ENCODE measurements at regions not wholly inside any gene's neighbourhood (a gene's known extent, or its start where the extent isn't known, plus 50 kb on each side); places are given as distances from the start of the nearest gene placed in this dataset.

DNA sequence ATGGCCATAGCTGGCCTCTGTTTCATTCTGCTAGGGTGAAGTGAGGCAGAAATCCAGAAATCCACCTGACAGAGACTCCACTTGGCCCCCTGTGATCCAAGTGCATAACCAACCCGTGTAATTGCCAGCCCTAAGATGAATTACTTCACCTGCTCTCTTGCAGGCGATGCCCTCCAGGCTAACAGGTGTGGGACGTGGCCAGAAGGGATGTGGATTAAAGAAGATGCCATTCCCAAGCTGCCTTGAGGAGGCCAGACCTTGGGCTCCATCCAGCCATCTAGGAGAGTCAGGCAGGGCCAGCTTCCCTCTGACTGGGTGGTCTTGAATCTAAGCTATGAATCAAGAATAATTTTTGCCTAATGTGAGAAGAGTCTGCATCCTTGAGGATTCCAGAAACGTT, 154.5 kb upstream of the BNIP2 start:
- TF ChIP-seq SIN3A (IDR thresholded peaks at IDR 0.05; ENCODE audit: borderline replicate concordance, insufficient read depth, low read length): no peak
- TF ChIP-seq FOXP2 (optimal IDR thresholded peaks at IDR 0.05; ENCODE audit: borderline replicate concordance, extremely low read depth, extremely low read length, insufficient read depth): no peak
- no peak for TF ChIP-seq TAF1 (IDR thresholded peaks at IDR 0.05; ENCODE audit: borderline replicate concordance, insufficient read depth, low read length)
- TF ChIP-seq, protein P1, sequence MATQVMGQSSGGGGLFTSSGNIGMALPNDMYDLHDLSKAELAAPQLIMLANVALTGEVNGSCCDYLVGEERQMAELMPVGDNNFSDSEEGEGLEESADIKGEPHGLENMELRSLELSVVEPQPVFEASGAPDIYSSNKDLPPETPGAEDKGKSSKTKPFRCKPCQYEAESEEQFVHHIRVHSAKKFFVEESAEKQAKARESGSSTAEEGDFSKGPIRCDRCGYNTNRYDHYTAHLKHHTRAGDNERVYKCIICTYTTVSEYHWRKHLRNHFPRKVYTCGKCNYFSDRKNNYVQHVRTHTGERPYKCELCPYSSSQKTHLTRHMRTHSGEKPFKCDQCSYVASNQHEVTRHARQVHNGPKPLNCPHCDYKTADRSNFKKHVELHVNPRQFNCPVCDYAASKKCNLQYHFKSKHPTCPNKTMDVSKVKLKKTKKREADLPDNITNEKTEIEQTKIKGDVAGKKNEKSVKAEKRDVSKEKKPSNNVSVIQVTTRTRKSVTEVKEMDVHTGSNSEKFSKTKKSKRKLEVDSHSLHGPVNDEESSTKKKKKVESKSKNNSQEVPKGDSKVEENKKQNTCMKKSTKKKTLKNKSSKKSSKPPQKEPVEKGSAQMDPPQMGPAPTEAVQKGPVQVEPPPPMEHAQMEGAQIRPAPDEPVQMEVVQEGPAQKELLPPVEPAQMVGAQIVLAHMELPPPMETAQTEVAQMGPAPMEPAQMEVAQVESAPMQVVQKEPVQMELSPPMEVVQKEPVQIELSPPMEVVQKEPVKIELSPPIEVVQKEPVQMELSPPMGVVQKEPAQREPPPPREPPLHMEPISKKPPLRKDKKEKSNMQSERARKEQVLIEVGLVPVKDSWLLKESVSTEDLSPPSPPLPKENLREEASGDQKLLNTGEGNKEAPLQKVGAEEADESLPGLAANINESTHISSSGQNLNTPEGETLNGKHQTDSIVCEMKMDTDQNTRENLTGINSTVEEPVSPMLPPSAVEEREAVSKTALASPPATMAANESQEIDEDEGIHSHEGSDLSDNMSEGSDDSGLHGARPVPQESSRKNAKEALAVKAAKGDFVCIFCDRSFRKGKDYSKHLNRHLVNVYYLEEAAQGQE (IDR thresholded peaks at IDR 0.05; ENCODE audit: insufficient read depth in 1 of 2, low read depth in 2 of 2, low read length in 2 of 2): no peak
- no peak for TF ChIP-seq POLR2AphosphoS5 (IDR thresholded peaks at IDR 0.05; ENCODE audit: low read depth, low read length)

DNA sequence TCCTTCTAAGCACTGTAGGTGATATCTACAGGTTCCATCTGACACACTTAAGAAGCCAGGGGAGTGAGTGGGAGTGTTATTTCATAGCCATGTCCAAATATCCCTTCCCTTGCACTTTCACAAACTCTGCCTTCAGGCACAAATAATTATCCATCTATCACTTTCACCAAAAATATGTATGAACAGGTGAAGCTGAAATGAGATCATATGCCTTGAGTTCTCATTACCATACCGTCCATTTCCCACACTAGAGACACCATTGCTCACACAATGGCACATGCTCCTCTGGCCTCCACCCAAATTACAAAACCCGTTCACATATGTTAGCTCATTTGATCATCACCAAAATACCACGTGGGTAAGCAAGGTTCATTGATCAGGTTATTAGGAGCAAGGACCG, 151.9 kb upstream of the BNIP2 start:
- TF ChIP-seq POLR2AphosphoS5 (IDR thresholded peaks at IDR 0.05; ENCODE audit: low read depth, low read length): no peak
- no peak for TF ChIP-seq TAF1 (IDR thresholded peaks at IDR 0.05; ENCODE audit: borderline replicate concordance, insufficient read depth, low read length)
- TF ChIP-seq SIN3A (IDR thresholded peaks at IDR 0.05; ENCODE audit: borderline replicate concordance, insufficient read depth, low read length): no peak
- TF ChIP-seq, protein P1 (IDR thresholded peaks at IDR 0.05; ENCODE audit: insufficient read depth in 1 of 2, low read depth in 2 of 2, low read length in 2 of 2): no peak
- no peak for TF ChIP-seq FOXP2 (optimal IDR thresholded peaks at IDR 0.05; ENCODE audit: borderline replicate concordance, extremely low read depth, extremely low read length, insufficient read depth)

DNA sequence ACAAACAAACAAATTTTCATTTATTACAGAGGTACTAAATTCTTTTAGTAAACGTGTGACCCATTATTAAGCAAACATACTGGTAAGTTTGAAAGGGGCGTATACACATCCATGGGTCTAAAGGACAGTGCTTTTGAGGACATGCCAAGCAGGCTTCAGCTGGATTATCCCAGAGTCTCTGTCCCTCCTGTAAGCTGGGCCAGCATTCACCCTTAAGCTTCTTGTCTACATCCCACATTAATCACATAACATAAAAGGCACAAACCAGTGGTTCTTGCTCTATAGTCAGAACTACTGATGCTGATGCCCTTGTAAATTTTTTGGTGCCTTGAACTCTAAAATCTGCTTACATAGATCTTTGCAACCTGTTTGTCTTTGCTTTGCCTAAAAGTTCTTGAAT, 150.8 kb upstream of the BNIP2 start:
- TF ChIP-seq POLR2AphosphoS5 (IDR thresholded peaks at IDR 0.05; ENCODE audit: low read depth, low read length) (no peak), FOXP2 (optimal IDR thresholded peaks at IDR 0.05; ENCODE audit: borderline replicate concordance, extremely low read depth, extremely low read length, insufficient read depth) (no peak), TAF1 (IDR thresholded peaks at IDR 0.05; ENCODE audit: borderline replicate concordance, insufficient read depth, low read length) (no peak), SIN3A (IDR thresholded peaks at IDR 0.05; ENCODE audit: borderline replicate concordance, insufficient read depth, low read length) (no peak)
- TF ChIP-seq, protein P1 (IDR thresholded peaks at IDR 0.05; ENCODE audit: insufficient read depth in 1 of 2, low read depth in 2 of 2, low read length in 2 of 2): no peak

DNA sequence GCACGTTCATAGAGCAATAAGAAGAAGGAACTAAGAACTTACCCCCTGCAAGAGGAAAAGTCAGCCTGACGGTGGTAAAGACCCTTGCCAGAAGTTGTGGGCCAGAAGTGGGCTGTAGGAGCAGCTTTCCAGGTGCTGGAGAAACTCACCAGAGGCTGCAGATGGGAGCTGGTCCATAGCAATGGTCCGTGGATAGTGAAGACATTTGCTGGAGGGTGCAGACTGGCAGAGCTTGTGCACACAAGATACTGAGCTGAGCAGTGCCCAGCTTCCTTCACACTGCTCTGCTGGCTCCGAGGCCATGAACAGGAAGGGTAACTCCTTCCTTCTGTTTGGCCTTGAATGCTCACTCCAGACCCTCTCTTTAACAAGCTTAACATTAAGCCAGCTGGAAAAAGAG, 149.8 kb upstream of the BNIP2 start:
- TF ChIP-seq SIN3A (IDR thresholded peaks at IDR 0.05; ENCODE audit: borderline replicate concordance, insufficient read depth, low read length) (no peak), FOXP2 (optimal IDR thresholded peaks at IDR 0.05; ENCODE audit: borderline replicate concordance, extremely low read depth, extremely low read length, insufficient read depth) (no peak), TAF1 (IDR thresholded peaks at IDR 0.05; ENCODE audit: borderline replicate concordance, insufficient read depth, low read length) (no peak), POLR2AphosphoS5 (IDR thresholded peaks at IDR 0.05; ENCODE audit: low read depth, low read length) (no peak)
- TF ChIP-seq, protein P1 (IDR thresholded peaks at IDR 0.05; ENCODE audit: insufficient read depth in 1 of 2, low read depth in 2 of 2, low read length in 2 of 2): no peak

DNA sequence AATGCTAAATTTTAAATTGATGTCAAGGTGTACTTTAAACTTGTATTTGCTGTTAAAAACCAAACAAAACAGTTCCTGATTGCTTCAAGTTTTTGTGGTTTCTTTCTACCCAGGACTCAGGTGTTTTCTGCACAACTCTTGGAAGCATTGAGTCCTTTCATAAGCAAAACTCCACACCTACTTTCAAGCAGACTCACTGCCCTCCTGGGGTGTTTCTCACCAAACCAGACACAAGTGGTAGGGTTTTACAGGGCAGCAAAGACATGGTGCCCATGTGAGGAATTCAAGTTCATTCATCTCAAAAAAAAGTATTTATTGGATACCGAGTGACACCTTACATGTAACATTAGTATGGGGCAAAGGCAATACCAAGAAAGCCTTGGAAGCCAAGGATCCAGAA, 146.7 kb upstream of the BNIP2 start:
- TF ChIP-seq, protein P1 (IDR thresholded peaks at IDR 0.05; ENCODE audit: insufficient read depth in 1 of 2, low read depth in 2 of 2, low read length in 2 of 2): no peak
- no peak for TF ChIP-seq TAF1 (IDR thresholded peaks at IDR 0.05; ENCODE audit: borderline replicate concordance, insufficient read depth, low read length)
- no peak for TF ChIP-seq SIN3A (IDR thresholded peaks at IDR 0.05; ENCODE audit: borderline replicate concordance, insufficient read depth, low read length)
- no peak for TF ChIP-seq FOXP2 (optimal IDR thresholded peaks at IDR 0.05; ENCODE audit: borderline replicate concordance, extremely low read depth, extremely low read length, insufficient read depth)
- no peak for TF ChIP-seq POLR2AphosphoS5 (IDR thresholded peaks at IDR 0.05; ENCODE audit: low read depth, low read length)
